Transverse colon (tissue), 4 donors: ENCODE measurements at regions not wholly inside any gene's neighbourhood (a gene's known extent, or its start where the extent isn't known, plus 50 kb on each side); places are given as distances from the start of the nearest gene placed in this dataset.

Experiments
- DNase-seq: peaks from one replicate; pipeline ENCODE4 v3.0.0-alpha.2; 2019
- H3K27ac ChIP-seq, 4 donors: fragments of 200-600 bp; sonication (generic); 2 replicates each; pipeline ENCODE4 v1.5.1; 2016 to 2018; ENCODE audit warnings: inconsistent platforms in 4 of 4
- H3K27me3 ChIP-seq: fragments of 200-600 bp; sonication (generic); 2 replicates; pipeline ENCODE4 v1.5.1; 2017; ENCODE audit warnings: inconsistent platforms
- H3K36me3 ChIP-seq, 4 donors: fragments of 200-600 bp; sonication (generic); 2 replicates each; pipeline ENCODE4 v1.5.1; 2017 to 2019; ENCODE audit warnings: inconsistent platforms in 4 of 4
- H3K4me1 ChIP-seq, 4 donors: fragments of 200-600 bp; sonication (generic); 2 replicates each; pipeline ENCODE4 v1.5.1; 2017 to 2020; ENCODE audit warnings: inconsistent platforms in 4 of 4
- H3K4me3 ChIP-seq, 4 donors: fragments of 200-600 bp; sonication (generic); 1 replicate in 1 of 4; 2 replicates in 3 of 4; pipeline versions ENCODE4 v1.5.1 to v1.6.1; 2017 to 2019; ENCODE audit warnings: inconsistent platforms in 4 of 4
- H3K9me3 ChIP-seq, 2 donors: fragments of 200-600 bp; sonication (generic); 2 replicates each; pipeline ENCODE4 v1.5.1; 2017 to 2019; ENCODE audit warnings: inconsistent platforms in 2 of 2
- EP300 ChIP-seq: sonication (generic); formaldehyde crosslinking; IDR thresholded peaks from one replicate; pipeline ENCODE4 v1.6.1; 2017; ENCODE audit warnings: antibody characterized with exemption, low read depth
- POLR2A ChIP-seq: fragments of 450-650 bp; IDR thresholded peaks from one replicate; pipeline ENCODE4 v1.6.1; 2016; ENCODE audit warnings: antibody characterized with exemption, mild to moderate bottlenecking, moderate library complexity
- POLR2AphosphoS5 ChIP-seq, 3 donors: sonication (generic); formaldehyde crosslinking; IDR thresholded peaks; one replicate each; pipeline ENCODE4 v1.6.1; 2016; ENCODE audit warnings: antibody characterized with exemption in 3 of 3
- WGBS, 2 donors: methylation state at CpG; one replicate each; pipeline ENCODE4 v1.1.5; 2018; ENCODE audit warnings: low coverage in 1 of 2; 5-methylcytosine and 5-hydroxymethylcytosine counted together
- in situ Hi-C, 4 donors: fragments of 200-750 bp; cut with MboI; loops; one replicate each; pipeline versions ENCODE4 v1.15.0 to v1.15.1; 2017; ENCODE audit warnings: low sequenced_read_pairs in 3 of 4, low pct_ligation_motif_present in 1 of 4, low pct_unique_long_range_greater_than_20kb in 1 of 4
- intact Hi-C: fragments of 100-400 bp; cut with DNase I; formaldehyde crosslinking; loops from one replicate; pipeline ENCODE4 v1.15.1; 2023; ENCODE audit warnings: low total_unique reads
- TF ChIP-seq, protein P1 (sequence below), 5 experiments: fragments of 200-600 bp in 3 of 5; fragments of 450-650 bp in 2 of 5; sonication (generic) in 3 of 5; IDR thresholded peaks; 1 replicate in 2 of 5; 2 replicates in 3 of 5; pipeline ENCODE4 v1.5.1; 2016 to 2017; ENCODE audit warnings: antibody characterized with exemption in 5 of 5, inconsistent platforms in 3 of 5, mild to moderate bottlenecking in 2 of 5, moderate library complexity in 1 of 5

DNA sequence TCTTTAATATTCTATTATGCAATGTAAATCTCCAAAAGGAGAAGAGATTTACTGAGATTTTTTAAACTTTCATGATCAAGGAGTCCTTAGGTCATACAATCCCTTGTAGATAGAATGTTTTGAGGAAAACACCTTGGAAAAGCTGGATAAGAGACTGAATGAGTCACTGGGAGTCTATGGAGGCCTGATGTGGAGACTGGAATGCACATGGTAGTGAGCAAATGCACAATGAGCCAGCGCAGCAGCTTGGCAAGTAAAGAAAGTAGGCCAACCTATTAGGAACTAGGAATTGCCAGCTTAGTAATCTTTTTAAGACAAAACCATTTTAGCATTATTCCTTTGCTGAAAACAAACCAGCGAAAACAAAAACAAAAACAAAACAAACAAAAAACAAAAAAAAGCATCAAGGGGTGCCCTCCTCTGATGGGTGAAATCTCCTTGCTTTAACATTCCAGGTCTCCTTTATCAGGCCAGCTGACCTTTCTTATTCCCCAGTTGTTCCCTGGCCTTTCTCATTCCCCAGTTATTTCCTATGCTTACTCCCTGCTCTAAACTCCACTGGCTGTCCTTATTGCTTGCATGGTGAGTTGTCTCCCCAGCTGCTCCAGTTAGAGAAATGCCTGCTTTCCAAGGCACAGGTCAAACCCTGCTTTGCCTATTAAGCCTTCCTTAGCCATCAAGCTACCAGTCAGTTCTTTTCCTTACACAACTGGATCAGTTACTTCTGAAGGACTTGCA is 135.8 kb downstream of the PLCE1 start:
- no peak for DNase-seq
- intact Hi-C loops (no loop called here), in situ Hi-C loops (no loop called here)
- 89 to 94% methylated on average over 2 of the region's 2 CpGs for WGBS, 2 donors
- H3K9me3 ChIP-seq: no peaks in the 10 kb centered on the region
- H3K4me3 ChIP-seq: no peak overlapping the region
- no peaks in the 10 kb centered on the region for H3K27me3 ChIP-seq
- TF ChIP-seq POLR2A (no peak), POLR2AphosphoS5 (IDR thresholded peaks at IDR 0.05) (no peak), EP300 (no peak)
- TF ChIP-seq, protein P1, sequence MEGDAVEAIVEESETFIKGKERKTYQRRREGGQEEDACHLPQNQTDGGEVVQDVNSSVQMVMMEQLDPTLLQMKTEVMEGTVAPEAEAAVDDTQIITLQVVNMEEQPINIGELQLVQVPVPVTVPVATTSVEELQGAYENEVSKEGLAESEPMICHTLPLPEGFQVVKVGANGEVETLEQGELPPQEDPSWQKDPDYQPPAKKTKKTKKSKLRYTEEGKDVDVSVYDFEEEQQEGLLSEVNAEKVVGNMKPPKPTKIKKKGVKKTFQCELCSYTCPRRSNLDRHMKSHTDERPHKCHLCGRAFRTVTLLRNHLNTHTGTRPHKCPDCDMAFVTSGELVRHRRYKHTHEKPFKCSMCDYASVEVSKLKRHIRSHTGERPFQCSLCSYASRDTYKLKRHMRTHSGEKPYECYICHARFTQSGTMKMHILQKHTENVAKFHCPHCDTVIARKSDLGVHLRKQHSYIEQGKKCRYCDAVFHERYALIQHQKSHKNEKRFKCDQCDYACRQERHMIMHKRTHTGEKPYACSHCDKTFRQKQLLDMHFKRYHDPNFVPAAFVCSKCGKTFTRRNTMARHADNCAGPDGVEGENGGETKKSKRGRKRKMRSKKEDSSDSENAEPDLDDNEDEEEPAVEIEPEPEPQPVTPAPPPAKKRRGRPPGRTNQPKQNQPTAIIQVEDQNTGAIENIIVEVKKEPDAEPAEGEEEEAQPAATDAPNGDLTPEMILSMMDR (IDR thresholded peaks at IDR 0.05): no peak
- H3K27ac ChIP-seq: no peak overlapping the region
- peaks cover 0 to 8% (median 1%) of the 10 kb centered on the region in 4 donors for H3K4me1 ChIP-seq
- H3K36me3 ChIP-seq: peaks cover 0 to 4% (median 0%) of the 10 kb centered on the region in 4 donors

DNA sequence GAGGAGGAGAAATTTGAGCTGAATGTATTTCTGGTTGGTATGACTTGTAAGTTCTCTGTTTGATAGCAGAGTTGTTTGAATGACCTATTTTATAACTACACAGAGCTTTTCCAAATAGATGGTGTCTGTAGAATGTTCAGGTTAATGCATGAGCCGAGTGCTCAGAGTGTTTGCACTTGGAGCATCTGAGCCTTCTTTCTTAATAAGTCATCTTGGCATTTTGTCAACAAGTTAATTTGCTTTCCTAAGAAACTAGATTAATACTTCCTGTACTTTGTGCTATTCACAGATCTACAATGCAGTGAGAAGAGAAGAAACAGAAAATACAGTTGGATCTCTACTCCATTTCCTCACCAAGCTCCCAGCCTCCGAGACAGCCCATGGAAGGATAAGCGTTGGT is 138.2 kb downstream of the PLCE1 start:
- no peak overlapping the region for H3K4me3 ChIP-seq
- intact Hi-C loops (no loop called here), in situ Hi-C loops (no loop called here)
- peaks cover 0 to 4% (median 0%) of the 10 kb centered on the region in 4 donors for H3K36me3 ChIP-seq
- WGBS, 2 donors: 73% methylated on average over 3 of the region's 3 CpGs; no CpG with 5 or more reads in 1 of the 2 donors
- H3K4me1 ChIP-seq: peaks cover 0 to 3% (median 0%) of the 10 kb centered on the region in 4 donors
- H3K9me3 ChIP-seq: no peaks in the 10 kb centered on the region
- no peak for DNase-seq
- no peaks in the 10 kb centered on the region for H3K27me3 ChIP-seq
- peak overlapping the region in 2 of 4 donors; percentile 31 to 32 for H3K27ac ChIP-seq
- TF ChIP-seq POLR2AphosphoS5 (IDR thresholded peaks at IDR 0.05): no peak
- no peak for TF ChIP-seq EP300
- TF ChIP-seq, protein P1 (IDR thresholded peaks at IDR 0.05): no peak
- TF ChIP-seq POLR2A: no peak

DNA sequence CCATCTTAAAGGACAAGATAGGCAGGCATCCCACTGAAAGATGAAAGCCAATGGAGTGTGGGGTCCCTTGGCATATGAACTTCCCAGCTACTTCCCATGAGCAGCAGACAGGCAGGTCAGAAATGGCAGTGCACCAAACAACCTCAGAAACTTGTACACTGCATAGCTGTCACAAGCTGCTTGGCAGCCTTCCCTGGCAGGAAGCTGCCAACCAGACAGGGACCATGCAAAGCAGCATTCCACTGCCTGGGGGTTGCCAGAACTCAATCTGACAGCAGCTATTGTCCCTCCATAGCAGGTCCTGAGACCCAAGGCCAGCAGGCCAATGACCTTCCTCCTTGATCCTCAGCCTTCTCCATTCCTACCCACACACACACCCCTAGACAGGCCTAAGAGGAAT is 139.5 kb downstream of the PLCE1 start:
- Histone ChIP-seq H3K4me1 (peaks cover 0 to 3% (median 0%) of the 10 kb centered on the region in 4 donors), H3K9me3 (no peaks in the 10 kb centered on the region), H3K36me3 (peaks cover 0 to 4% (median 0%) of the 10 kb centered on the region in 4 donors), H3K27ac (no peak overlapping the region), H3K4me3 (no peak overlapping the region), H3K27me3 (no peaks in the 10 kb centered on the region)
- no peak for TF ChIP-seq POLR2AphosphoS5 (IDR thresholded peaks at IDR 0.05)
- TF ChIP-seq EP300: no peak
- no peak for TF ChIP-seq POLR2A
- TF ChIP-seq, protein P1 (IDR thresholded peaks at IDR 0.05): no peak
- intact Hi-C loops: no loop called here
- DNase-seq: no peak
- in situ Hi-C loops: no loop called here

DNA sequence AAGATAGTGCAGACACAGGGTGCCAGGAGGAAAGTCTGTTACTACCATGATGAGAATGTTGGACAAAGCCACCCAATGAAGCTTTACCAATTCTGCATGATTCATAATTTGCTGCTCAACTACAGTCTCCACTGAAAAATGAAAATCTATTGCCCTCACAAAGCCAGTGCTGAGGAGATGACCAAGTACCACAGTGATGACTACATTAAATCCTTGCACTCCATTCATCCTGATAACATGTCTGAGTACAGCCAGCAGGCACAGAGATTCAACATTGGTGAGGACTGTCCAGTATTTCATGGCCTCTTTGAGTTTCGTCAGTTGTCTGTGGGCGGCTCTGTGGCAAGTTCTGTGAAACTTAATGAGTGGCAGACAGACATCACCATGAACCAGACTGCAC is 144.0 kb downstream of the PLCE1 start:
- in situ Hi-C loops: no loop called here
- H3K27ac ChIP-seq: no peak overlapping the region
- no peaks in the 10 kb centered on the region for H3K27me3 ChIP-seq
- no peak overlapping the region for H3K4me3 ChIP-seq
- no peak for TF ChIP-seq EP300
- no peak for TF ChIP-seq POLR2A
- TF ChIP-seq POLR2AphosphoS5 (IDR thresholded peaks at IDR 0.05): no peak
- TF ChIP-seq, protein P1 (IDR thresholded peaks at IDR 0.05): no peak
- WGBS, 2 donors: 92% methylated on average over 2 of the region's 2 CpGs; no CpG with 5 or more reads in 1 of the 2 donors
- H3K9me3 ChIP-seq: no peaks in the 10 kb centered on the region
- H3K36me3 ChIP-seq: no peaks in the 10 kb centered on the region
- DNase-seq: no peak
- H3K4me1 ChIP-seq: no peaks in the 10 kb centered on the region
- intact Hi-C loops: no loop called here
